Right atrium auricular region (tissue), 2 donors: ENCODE measurements at regions not wholly inside any gene's neighbourhood (a gene's known extent, or its start where the extent isn't known, plus 50 kb on each side); places are given as distances from the start of the nearest gene placed in this dataset.

Source experiments
- DNase-seq: peaks from one replicate; pipeline ENCODE4 v3.0.0-alpha.2; 2019; ENCODE audit warnings: low spot score
- H3K27ac ChIP-seq, 2 donors: fragments of 200-600 bp; sonication (generic); 1 replicate in 1 of 2; 2 replicates in 1 of 2; pipeline ENCODE4 v1.5.1; 2016 to 2019
- H3K27me3 ChIP-seq, 2 donors: fragments of 200-600 bp; sonication (generic); one replicate each; pipeline versions ENCODE4 v1.5.1 to v1.6.0; 2017 to 2019
- H3K36me3 ChIP-seq: fragments of 200-600 bp; sonication (generic); one replicate; pipeline ENCODE4 v1.5.1; 2016
- H3K4me1 ChIP-seq, 2 donors: fragments of 200-600 bp; sonication (generic); one replicate each; pipeline versions ENCODE4 v1.5.1 to v1.6.0; 2017 to 2019
- H3K4me3 ChIP-seq, 2 donors: fragments of 200-600 bp; sonication (generic); 1 replicate in 1 of 2; 2 replicates in 1 of 2; pipeline ENCODE4 v1.5.1; 2017 to 2019; ENCODE audit warnings: mild to moderate bottlenecking in 1 of 2, moderate library complexity in 1 of 2
- H3K9me3 ChIP-seq, 2 donors: fragments of 200-600 bp; sonication (generic); one replicate each; pipeline ENCODE4 v1.5.1; 2019
- CTCF ChIP-seq, 2 donors: fragments of 200-600 bp; sonication (generic); IDR thresholded peaks; one replicate each; pipeline ENCODE4 v1.5.1; 2019; ENCODE audit warnings: antibody characterized with exemption in 2 of 2

GRCh38 chr4:31964685-31965084 is 1244.5 kb downstream of the PCDH7 start:
- TF ChIP-seq CTCF (IDR thresholded peaks at IDR 0.05), result no peak
- no peak for DNase-seq
- Histone ChIP-seq H3K36me3 (no peaks in the 10 kb centered on the region), H3K9me3 (no peaks in the 10 kb centered on the region), H3K27ac (no peak overlapping the region), H3K4me1 (no peaks in the 10 kb centered on the region), H3K4me3 (no peak overlapping the region), H3K27me3 (no peaks in the 10 kb centered on the region)

GRCh38 chr4:31968842-31969241 is 1248.7 kb downstream of the PCDH7 start:
- no peaks in the 10 kb centered on the region for H3K4me1 ChIP-seq

GRCh38 chr4:31974490-31975002 is 1254.4 kb downstream of the PCDH7 start:
- Histone ChIP-seq H3K4me1 (no peaks in the 10 kb centered on the region), H3K9me3 (no peaks in the 10 kb centered on the region), H3K4me3 (no peak overlapping the region), H3K36me3 (no peaks in the 10 kb centered on the region), H3K27me3 (no peaks in the 10 kb centered on the region), H3K27ac (no peak overlapping the region)
- TF ChIP-seq CTCF (IDR thresholded peaks at IDR 0.05), result no peak
- no peak for DNase-seq

More at GRCh38 chr4:31968842-31969241, 1248.7 kb downstream of the PCDH7 start:
- H3K36me3 ChIP-seq, result no peaks in the 10 kb centered on the region
- no peaks in the 10 kb centered on the region for H3K9me3 ChIP-seq
- no peak overlapping the region for H3K4me3 ChIP-seq
- no peak for TF ChIP-seq CTCF (IDR thresholded peaks at IDR 0.05)
- no peak overlapping the region for H3K27ac ChIP-seq
- DNase-seq, result no peak
- H3K27me3 ChIP-seq, result no peaks in the 10 kb centered on the region

- H3K27me3 ChIP-seq, result no peaks in the 10 kb centered on the region
- no peaks in the 10 kb centered on the region for H3K36me3 ChIP-seq
- H3K27ac ChIP-seq, result no peak overlapping the region
- no peaks in the 10 kb centered on the region for H3K9me3 ChIP-seq
- TF ChIP-seq CTCF (IDR thresholded peaks at IDR 0.05), result no peak
- no peak overlapping the region for H3K4me3 ChIP-seq
- H3K4me1 ChIP-seq, result no peaks in the 10 kb centered on the region
- no peak for DNase-seq
Observed at GRCh38 chr4:31979988-31980387, 1259.8 kb downstream of the PCDH7 start.

- Histone ChIP-seq H3K4me3 (no peak overlapping the region), H3K27me3 (no peaks in the 10 kb centered on the region), H3K27ac (no peak overlapping the region), H3K4me1 (no peaks in the 10 kb centered on the region), H3K9me3 (no peaks in the 10 kb centered on the region), H3K36me3 (no peaks in the 10 kb centered on the region)
- no peak for DNase-seq
- no peak for TF ChIP-seq CTCF (IDR thresholded peaks at IDR 0.05)
Observed at GRCh38 chr4:31983246-31983645, 1263.1 kb downstream of the PCDH7 start.

DNA sequence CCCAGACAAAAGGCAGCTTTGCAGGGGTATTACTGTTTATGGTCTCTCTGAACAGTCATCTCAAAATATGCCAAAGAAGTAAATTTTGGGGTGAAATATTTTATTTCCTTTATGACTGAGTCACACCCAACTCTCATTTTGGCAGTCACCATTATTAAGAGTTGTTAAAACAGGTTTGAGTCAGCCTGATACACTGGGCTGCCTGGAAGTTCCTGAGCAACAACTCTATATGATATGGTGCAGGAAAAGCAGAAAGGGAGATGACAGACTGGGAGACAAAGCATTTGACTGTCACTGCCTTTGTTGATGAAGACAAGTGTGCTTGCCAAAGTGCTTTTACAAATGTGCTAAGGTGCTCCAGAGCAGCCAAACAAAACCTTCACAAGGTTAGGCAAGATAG is 1263.5 kb downstream of the PCDH7 start:
- H3K27me3 ChIP-seq, result no peaks in the 10 kb centered on the region
- no peaks in the 10 kb centered on the region for H3K36me3 ChIP-seq
- no peak for TF ChIP-seq CTCF (IDR thresholded peaks at IDR 0.05)
- H3K4me3 ChIP-seq, result no peak overlapping the region
- no peaks in the 10 kb centered on the region for H3K4me1 ChIP-seq
- no peaks in the 10 kb centered on the region for H3K9me3 ChIP-seq
- no peak overlapping the region for H3K27ac ChIP-seq
- DNase-seq, result no peak
